HFFc6 (cell line): ENCODE measurements at regions not wholly inside any gene's neighbourhood (a gene's known extent, or its start where the extent isn't known, plus 50 kb on each side); places are given as distances from the start of the nearest gene placed in this dataset.

Experiments used
- DNase-seq: peaks from one replicate; pipeline ENCODE4 v3.0.0-alpha.2; 2018
- H3K27ac Mint-ChIP-seq: 2 replicates; pipeline ENCODE4 v1.8.0; 2020; ENCODE audit warnings: mild to moderate bottlenecking, mixed read lengths
- H3K27me3 Mint-ChIP-seq: 2 replicates; pipeline ENCODE4 v1.8.0; 2021; ENCODE audit warnings: mild to moderate bottlenecking, moderate library complexity, mixed read lengths; ENCODE audit not compliant: insufficient read depth
- H3K36me3 Mint-ChIP-seq: 2 replicates; pipeline ENCODE4 v1.8.0; 2021; ENCODE audit warnings: low read depth, mixed read lengths
- H3K4me1 Mint-ChIP-seq: 2 replicates; pipeline ENCODE4 v1.8.0; 2020; ENCODE audit warnings: low read depth, mixed read lengths
- H3K4me3 Mint-ChIP-seq: 2 replicates; pipeline ENCODE4 v1.8.0; 2020; ENCODE audit warnings: mild to moderate bottlenecking, moderate library complexity, mixed read lengths
- H3K9me3 Mint-ChIP-seq: 2 replicates; pipeline ENCODE4 v1.8.0; 2020; ENCODE audit warnings: mild to moderate bottlenecking, mixed read lengths
- TF ChIP-seq, protein P1 (sequence below): fragments of 200-600 bp; sonication (generic); IDR thresholded peaks from 2 replicates; pipeline ENCODE4 v1.5.0; 2021; ENCODE audit warnings: antibody characterized with exemption, mild to moderate bottlenecking

DNA sequence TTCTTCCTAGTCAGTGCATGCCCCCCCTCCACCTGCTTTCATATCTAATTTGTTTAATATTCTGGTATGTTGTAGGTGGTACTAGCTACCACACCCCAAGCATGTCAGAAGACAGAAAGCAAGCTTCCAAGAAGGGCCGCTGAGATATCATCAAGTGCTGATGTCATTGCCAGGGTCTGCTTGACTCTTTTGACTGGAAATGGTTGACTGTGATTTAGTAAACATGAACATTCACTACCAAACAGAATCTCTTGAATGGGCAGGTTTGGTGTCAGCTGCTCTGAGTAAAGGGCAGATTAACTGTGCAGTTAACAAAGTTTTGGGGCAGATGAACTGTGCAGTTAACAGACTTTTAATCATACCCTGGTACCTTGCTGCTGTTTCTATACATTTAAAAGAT lies 244.2 kb upstream of the SATB1 start:
- no peak overlapping the region for H3K27ac Mint-ChIP-seq
- H3K4me3 Mint-ChIP-seq = no peak overlapping the region
- DNase-seq = no peak
- H3K27me3 Mint-ChIP-seq = no peaks in the 10 kb centered on the region
- no peaks in the 10 kb centered on the region for H3K36me3 Mint-ChIP-seq
- no peaks in the 10 kb centered on the region for H3K4me1 Mint-ChIP-seq
- H3K9me3 Mint-ChIP-seq = peaks cover 9% of the 10 kb centered on the region
- TF ChIP-seq, protein P1, sequence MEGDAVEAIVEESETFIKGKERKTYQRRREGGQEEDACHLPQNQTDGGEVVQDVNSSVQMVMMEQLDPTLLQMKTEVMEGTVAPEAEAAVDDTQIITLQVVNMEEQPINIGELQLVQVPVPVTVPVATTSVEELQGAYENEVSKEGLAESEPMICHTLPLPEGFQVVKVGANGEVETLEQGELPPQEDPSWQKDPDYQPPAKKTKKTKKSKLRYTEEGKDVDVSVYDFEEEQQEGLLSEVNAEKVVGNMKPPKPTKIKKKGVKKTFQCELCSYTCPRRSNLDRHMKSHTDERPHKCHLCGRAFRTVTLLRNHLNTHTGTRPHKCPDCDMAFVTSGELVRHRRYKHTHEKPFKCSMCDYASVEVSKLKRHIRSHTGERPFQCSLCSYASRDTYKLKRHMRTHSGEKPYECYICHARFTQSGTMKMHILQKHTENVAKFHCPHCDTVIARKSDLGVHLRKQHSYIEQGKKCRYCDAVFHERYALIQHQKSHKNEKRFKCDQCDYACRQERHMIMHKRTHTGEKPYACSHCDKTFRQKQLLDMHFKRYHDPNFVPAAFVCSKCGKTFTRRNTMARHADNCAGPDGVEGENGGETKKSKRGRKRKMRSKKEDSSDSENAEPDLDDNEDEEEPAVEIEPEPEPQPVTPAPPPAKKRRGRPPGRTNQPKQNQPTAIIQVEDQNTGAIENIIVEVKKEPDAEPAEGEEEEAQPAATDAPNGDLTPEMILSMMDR = no peak

DNA sequence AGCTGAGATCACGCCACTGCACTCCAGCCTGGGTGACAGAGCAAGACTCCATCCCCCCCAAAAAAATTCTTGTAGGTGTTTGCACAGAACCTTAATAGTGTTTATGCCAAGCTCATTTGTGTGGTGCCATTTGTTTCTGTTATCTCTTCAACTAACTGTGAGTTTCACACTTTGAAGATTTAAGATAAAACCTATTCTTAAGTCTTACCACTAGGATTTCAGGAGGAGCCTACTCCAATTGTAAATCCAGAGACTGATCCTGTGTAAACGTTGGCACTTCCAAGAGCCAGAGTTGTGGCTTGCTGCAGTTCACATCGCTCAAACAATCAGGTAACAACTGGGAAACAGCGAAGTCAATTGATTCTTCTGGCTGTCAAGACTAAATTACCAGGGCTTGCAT lies 242.4 kb upstream of the SATB1 start:
- TF ChIP-seq, protein P1 = no peak
- H3K27me3 Mint-ChIP-seq = no peaks in the 10 kb centered on the region
- no peak overlapping the region for H3K27ac Mint-ChIP-seq
- DNase-seq = no peak
- H3K9me3 Mint-ChIP-seq = peaks cover 9% of the 10 kb centered on the region
- no peaks in the 10 kb centered on the region for H3K4me1 Mint-ChIP-seq
- no peak overlapping the region for H3K4me3 Mint-ChIP-seq
- H3K36me3 Mint-ChIP-seq = no peaks in the 10 kb centered on the region

DNA sequence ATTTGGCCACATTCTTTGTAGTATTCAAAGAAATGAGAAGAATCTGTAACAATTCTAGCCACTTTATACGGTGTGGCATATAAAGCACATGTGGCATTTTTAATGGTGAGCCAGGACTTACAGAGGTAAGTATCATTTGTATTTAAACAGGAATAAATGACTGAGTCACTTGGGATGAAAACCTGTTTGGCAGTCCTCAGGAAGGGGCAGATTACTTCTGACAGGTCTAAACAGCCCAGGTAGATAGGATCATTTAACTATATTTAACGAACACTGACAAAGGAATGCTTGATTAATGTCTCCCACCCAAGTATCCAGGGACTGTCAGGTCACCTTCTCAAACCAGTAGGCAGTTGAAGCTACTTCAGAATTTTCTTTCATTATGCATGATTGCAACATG lies 241.5 kb upstream of the SATB1 start:
- no peak for DNase-seq
- Mint-ChIP-seq H3K27ac (no peak overlapping the region), H3K4me1 (no peaks in the 10 kb centered on the region), H3K36me3 (no peaks in the 10 kb centered on the region), H3K9me3 (peaks cover 18% of the 10 kb centered on the region), H3K27me3 (no peaks in the 10 kb centered on the region), H3K4me3 (no peak overlapping the region)
- TF ChIP-seq, protein P1 = no peak

DNA sequence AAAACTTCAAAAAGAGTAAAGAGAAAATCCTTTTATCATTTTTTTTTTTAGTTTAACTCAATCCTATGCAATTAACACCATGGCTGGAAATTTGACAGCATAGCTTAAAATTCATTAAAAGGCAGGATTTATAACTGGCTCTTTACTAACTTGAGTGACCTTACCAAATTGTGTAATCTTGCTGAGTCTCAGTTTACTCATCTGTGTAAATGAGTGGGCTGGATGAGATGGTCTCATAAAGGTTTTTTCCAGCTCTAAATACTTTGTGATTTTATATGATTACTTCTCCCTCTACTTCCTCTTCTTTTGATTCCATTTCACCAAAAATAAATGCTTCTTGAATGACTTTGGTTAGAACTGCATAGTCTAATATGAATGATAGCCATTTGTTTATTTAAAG lies 234.9 kb upstream of the SATB1 start:
- H3K27ac Mint-ChIP-seq = no peak overlapping the region
- TF ChIP-seq, protein P1 = no peak
- H3K4me3 Mint-ChIP-seq = no peak overlapping the region
- no peak for DNase-seq
- no peaks in the 10 kb centered on the region for H3K36me3 Mint-ChIP-seq
- H3K27me3 Mint-ChIP-seq = no peaks in the 10 kb centered on the region; the same call in 1 of the 2 replicates
- peaks cover 28% of the 10 kb centered on the region for H3K9me3 Mint-ChIP-seq
- no peaks in the 10 kb centered on the region for H3K4me1 Mint-ChIP-seq

DNA sequence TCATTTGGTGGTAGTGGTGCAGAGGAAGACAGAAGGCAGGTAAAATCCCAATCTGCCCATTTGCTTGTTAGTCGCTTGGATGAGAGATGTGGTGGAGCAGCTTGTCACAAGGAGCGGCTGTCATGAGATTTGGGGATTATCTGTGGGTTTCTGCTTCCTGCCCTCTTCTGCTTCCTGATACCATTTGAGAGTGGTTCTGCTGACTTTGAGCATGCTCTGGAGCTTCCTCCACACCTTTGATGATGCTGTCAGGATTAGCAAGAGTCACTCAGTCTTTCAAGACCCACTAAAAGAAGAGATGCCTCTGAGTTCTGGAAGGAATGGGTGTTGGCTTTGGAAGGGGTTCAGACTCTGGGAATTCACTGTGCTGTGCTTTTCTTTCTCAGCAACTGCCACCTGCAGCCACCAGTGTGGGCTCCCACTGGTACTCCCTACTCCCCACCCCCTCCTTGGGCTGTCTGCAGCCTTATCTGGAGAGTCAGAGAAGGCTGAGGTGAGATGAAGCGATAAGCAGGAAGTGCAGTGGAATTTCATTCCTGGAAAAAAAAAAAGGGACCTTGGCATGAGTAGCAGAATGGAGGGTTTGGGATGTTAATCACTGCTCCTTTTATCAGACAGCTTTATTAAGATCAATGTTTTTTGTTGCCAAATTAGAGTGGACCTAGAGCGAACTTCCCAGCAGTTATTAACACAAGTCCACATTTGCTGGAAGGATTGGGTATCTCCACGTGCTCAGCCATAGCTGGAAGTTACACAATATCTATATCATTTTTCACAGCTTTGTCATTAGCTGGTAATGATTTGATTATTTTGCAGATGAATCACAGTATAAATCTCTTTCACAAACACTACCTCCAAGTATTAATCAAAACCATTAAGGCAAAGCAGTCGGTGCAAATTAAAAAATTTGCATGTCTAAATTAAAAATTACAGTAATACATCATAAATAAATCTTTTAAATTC lies 233.0 kb upstream of the SATB1 start:
- Mint-ChIP-seq H3K4me1 (no peaks in the 10 kb centered on the region), H3K27ac (no peak overlapping the region), H3K4me3 (no peak overlapping the region), H3K9me3 (peaks cover 43% of the 10 kb centered on the region), H3K36me3 (no peaks in the 10 kb centered on the region), H3K27me3 (no peaks in the 10 kb centered on the region; the same call in 1 of the 2 replicates)
- TF ChIP-seq, protein P1 = no peak
- DNase-seq = no peak
